ENCODE measurements at regions not wholly inside any gene's neighbourhood (a gene's known extent, or its start where the extent isn't known, plus 50 kb on each side); places are given as distances from the start of the nearest gene placed in this dataset.

DNA sequence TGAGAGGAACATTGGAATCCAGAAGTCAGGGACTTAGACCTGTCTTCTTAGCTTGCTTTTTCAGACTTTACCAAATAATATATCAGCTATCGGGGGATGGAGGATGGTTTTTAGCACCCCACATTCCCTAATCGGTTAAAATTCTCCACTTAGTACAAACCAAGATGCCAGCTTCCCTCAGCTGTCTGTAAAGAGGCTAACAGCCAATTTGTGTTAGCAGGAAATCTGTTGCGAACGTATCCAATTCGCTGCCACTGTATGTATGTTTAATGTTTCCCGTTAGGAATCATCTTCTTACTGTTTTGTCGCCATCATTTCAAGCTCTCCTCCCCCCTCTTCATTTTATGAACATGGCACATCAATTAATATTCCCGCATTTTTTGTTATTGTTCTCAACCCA is 289.0 kb downstream of the BCL11B start:
- TF ChIP-seq, protein P1, sequence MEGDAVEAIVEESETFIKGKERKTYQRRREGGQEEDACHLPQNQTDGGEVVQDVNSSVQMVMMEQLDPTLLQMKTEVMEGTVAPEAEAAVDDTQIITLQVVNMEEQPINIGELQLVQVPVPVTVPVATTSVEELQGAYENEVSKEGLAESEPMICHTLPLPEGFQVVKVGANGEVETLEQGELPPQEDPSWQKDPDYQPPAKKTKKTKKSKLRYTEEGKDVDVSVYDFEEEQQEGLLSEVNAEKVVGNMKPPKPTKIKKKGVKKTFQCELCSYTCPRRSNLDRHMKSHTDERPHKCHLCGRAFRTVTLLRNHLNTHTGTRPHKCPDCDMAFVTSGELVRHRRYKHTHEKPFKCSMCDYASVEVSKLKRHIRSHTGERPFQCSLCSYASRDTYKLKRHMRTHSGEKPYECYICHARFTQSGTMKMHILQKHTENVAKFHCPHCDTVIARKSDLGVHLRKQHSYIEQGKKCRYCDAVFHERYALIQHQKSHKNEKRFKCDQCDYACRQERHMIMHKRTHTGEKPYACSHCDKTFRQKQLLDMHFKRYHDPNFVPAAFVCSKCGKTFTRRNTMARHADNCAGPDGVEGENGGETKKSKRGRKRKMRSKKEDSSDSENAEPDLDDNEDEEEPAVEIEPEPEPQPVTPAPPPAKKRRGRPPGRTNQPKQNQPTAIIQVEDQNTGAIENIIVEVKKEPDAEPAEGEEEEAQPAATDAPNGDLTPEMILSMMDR (conservative IDR thresholded peaks at IDR 0.05 in 1 of 2, IDR thresholded peaks at IDR 0.05 in 1 of 2; ENCODE audit: extremely low read depth in 1 of 2, insufficient read depth in 1 of 2, low read depth in 1 of 2, low read length in 2 of 2): no peak
- no peak for TF ChIP-seq EZH2 (IDR thresholded peaks at IDR 0.05; ENCODE audit: borderline replicate concordance, low read length)

Measured in mammary epithelial cell (primary cell).